Heart right ventricle (tissue), 16 donors: ENCODE measurements at regions not wholly inside any gene's neighbourhood (a gene's known extent, or its start where the extent isn't known, plus 50 kb on each side); places are given as distances from the start of the nearest gene placed in this dataset.
A peak's percentile ranks its signal among the peaks of the same experiment; 100 is the strongest.

Experiments used
- ATAC-seq, 8 donors: fragments of 200-7000 bp; cut with Tn5 transposase; one replicate each; pipeline ENCODE4 v1.9.1; 2020; ENCODE audit warnings: mild to moderate bottlenecking in 8 of 8, moderate library complexity in 8 of 8, moderate number of reproducible peaks in 1 of 8
- DNase-seq, 2 donors: peaks; one replicate each; pipeline ENCODE4 v3.0.0-alpha.2; 2020
- H3K27ac ChIP-seq, 10 donors: fragments of 200-600 bp; sonication (generic) in 2 of 10; one replicate each; pipeline versions ENCODE4 v1.5.0 to v1.8.0; 2020 to 2022; ENCODE audit warnings: mild to moderate bottlenecking in 3 of 10
- H3K27me3 ChIP-seq, 7 donors: fragments of 200-600 bp; one replicate each; pipeline ENCODE4 v1.8.0; 2021 to 2022; ENCODE audit warnings: mild to moderate bottlenecking in 2 of 7
- H3K36me3 ChIP-seq, 9 donors: fragments of 200-600 bp; sonication (generic) in 1 of 9; one replicate each; pipeline versions ENCODE4 v1.5.0 to v1.8.0; 2020 to 2022; ENCODE audit warnings: mild to moderate bottlenecking in 2 of 9
- H3K4me1 ChIP-seq, 9 donors: fragments of 200-600 bp; sonication (generic) in 1 of 9; one replicate each; pipeline versions ENCODE4 v1.5.0 to v1.8.0; 2020 to 2022; ENCODE audit warnings: mild to moderate bottlenecking in 4 of 9
- H3K4me3 ChIP-seq, 10 donors: fragments of 200-600 bp; sonication (generic) in 2 of 10; one replicate each; pipeline versions ENCODE4 v1.5.0 to v1.8.0; 2020 to 2022; ENCODE audit warnings: mild to moderate bottlenecking in 7 of 10, moderate library complexity in 2 of 10
- H3K9me3 ChIP-seq, 11 donors: fragments of 200-600 bp in 10 of 11; sonication (generic) in 2 of 11; one replicate each; pipeline versions ENCODE4 v1.5.0 to v1.8.0; 2013 to 2022; ENCODE audit warnings: mild to moderate bottlenecking in 2 of 11, control low read depth in 1 of 11, moderate library complexity in 1 of 11
- CTCF ChIP-seq, 9 donors: fragments of 200-600 bp; sonication (generic) in 2 of 9; IDR thresholded peaks; one replicate each; pipeline versions ENCODE4 v1.5.0 to v1.8.0; 2021 to 2022; ENCODE audit warnings: antibody characterized with exemption in 9 of 9, mild to moderate bottlenecking in 5 of 9, moderate library complexity in 1 of 9
- WGBS, 2 donors: extraction: QIAGEN DNeasy Blood & Tissue Kit; methylation state at CpG; one replicate each; pipeline ENCODE4 v1.1.7; 2013; ENCODE audit warnings: inconsistent platforms in 1 of 2; 5-methylcytosine and 5-hydroxymethylcytosine counted together
- intact Hi-C, 10 donors: fragments of 100-400 bp; cut with DNase I; formaldehyde crosslinking; loops; one replicate each; pipeline versions ENCODE4 v1.11.1 to v1.14.2; 2022
- donor health status: Arrhythmogenic right ventricular cardiomyopathy.
- donor health status: ischemic (EF 13 %, LVEDD 7.1; RV severe dilation, severe dysfunction).
- donor health status: healthy with polysubstance abuse.
- donor health status: DM: no; HTN: yes; CAD: no.
- donor health status: DM: no; HTN: no; CAD: no.
- donor health status: ischemic (EF 25% LVEDD 6.9; RV normal size, moderate dysfunction).
- donor health status: ischemic (EF 25% LVEDD 5.7; RV mildly dilated, moderate dysfunction).
- donor health status: healthy.
- donor health status: DM: yes; HTN: yes; CAD: no.
- donor health status: Ischemic cardiomyopathy.
- donor health status: ischemic (EF 35%, LVEDD 5.7; RV mildly dilated, moderate dysfunction).
- donor health status: nonischemic (EF 11% LVEDD 7.7; RV severe dilation, severe dysfunction).
- donor health status: DM: yes; HTN: yes; CAD: no.
- donor health status: PGD.
- donor health status: ischemic (EF 29% LVEDD 5.4; RV normal size, mild dysfunction).
- donor health status: nonischemic (EF 23%, LVEDD 6.1; RV moderate dilation, normal function).

- DNase-seq (no peak), ATAC-seq (peak in 4 of 8 donors; percentile 44 to 67 (median 56))
- Histone ChIP-seq H3K27ac (peak overlapping the region in 1 of 10 donors; percentile 7), H3K27me3 (peaks cover 0 to 3% (median 0%) of the 10 kb centered on the region in 7 donors), H3K36me3 (no peaks in the 10 kb centered on the region), H3K4me3 (no peak overlapping the region), H3K4me1 (peaks cover 0 to 11% (median 0%) of the 10 kb centered on the region in 9 donors), H3K9me3 (peaks cover 0 to 19% (median 5%) of the 10 kb centered on the region in 11 donors)
- TF ChIP-seq CTCF (IDR thresholded peaks at IDR 0.05): no peak
- 66 to 73% methylated on average over 7 of the region's 7 CpGs for WGBS, 2 donors
- intact Hi-C loops: no loop called here
These were observed 67.7 kb upstream of the STC2 start for GRCh38 chr5:173395933-173396308.

- DNase-seq: no peak
- intact Hi-C loops: no loop called here
- Histone ChIP-seq H3K4me3 (no peak overlapping the region), H3K9me3 (peaks cover 0 to 19% (median 5%) of the 10 kb centered on the region in 11 donors), H3K27me3 (peaks cover 0 to 3% (median 0%) of the 10 kb centered on the region in 7 donors), H3K27ac (peak overlapping the region in 1 of 10 donors; percentile 7), H3K4me1 (peaks cover 0 to 11% (median 0%) of the 10 kb centered on the region in 9 donors), H3K36me3 (no peaks in the 10 kb centered on the region)
- peak in 3 of 8 donors; percentile 48 to 82 (median 72) for ATAC-seq
- 29 to 66% methylated on average over 6 of the region's 6 CpGs for WGBS, 2 donors
- TF ChIP-seq CTCF (IDR thresholded peaks at IDR 0.05): peak in 2 of 9 donors; percentile 22 to 42
These were observed 67.2 kb upstream of the STC2 start for GRCh38 chr5:173395257-173395932.

GRCh38 chr5:173394701-173395100 lies 66.5 kb upstream of the STC2 start:
- intact Hi-C loops: no loop called here
- Histone ChIP-seq H3K27me3 (peaks cover 0 to 3% (median 0%) of the 10 kb centered on the region in 7 donors), H3K27ac (no peak overlapping the region), H3K4me1 (peaks cover 0 to 11% (median 0%) of the 10 kb centered on the region in 9 donors), H3K4me3 (no peak overlapping the region), H3K9me3 (peaks cover 0 to 19% (median 5%) of the 10 kb centered on the region in 11 donors), H3K36me3 (no peaks in the 10 kb centered on the region)
- ATAC-seq: no peak
- TF ChIP-seq CTCF (IDR thresholded peaks at IDR 0.05): no peak
- 70 to 74% methylated on average over 4 of the region's 4 CpGs for WGBS, 2 donors
- DNase-seq: no peak

- Histone ChIP-seq H3K4me1 (peaks cover 0 to 11% (median 0%) of the 10 kb centered on the region in 9 donors), H3K27ac (no peak overlapping the region), H3K36me3 (no peaks in the 10 kb centered on the region), H3K9me3 (peaks cover 0 to 19% (median 5%) of the 10 kb centered on the region in 11 donors), H3K27me3 (peaks cover 0 to 3% (median 0%) of the 10 kb centered on the region in 7 donors), H3K4me3 (no peak overlapping the region)
- no peak for TF ChIP-seq CTCF (IDR thresholded peaks at IDR 0.05)
- no peak for ATAC-seq
- DNase-seq: no peak
- intact Hi-C loops: no loop called here
These were observed 64.0 kb upstream of the STC2 start for GRCh38 chr5:173392172-173392571.
